ENCODE measurements at regions not wholly inside any gene's neighbourhood (a gene's known extent, or its start where the extent isn't known, plus 50 kb on each side); places are given as distances from the start of the nearest gene placed in this dataset.

- peaks cover 77% of the 10 kb centered on the region for H3K27me3 Mint-ChIP-seq
- no peaks in the 10 kb centered on the region for H3K36me3 Mint-ChIP-seq (ENCODE audit: low read depth)
- intact Hi-C loops (cut with micrococcal nuclease): no loop called here
- H3K9me3 Mint-ChIP-seq: no peaks in the 10 kb centered on the region
- H3K4me1 Mint-ChIP-seq (ENCODE audit: low read depth): no peaks in the 10 kb centered on the region
- H3K27ac Mint-ChIP-seq: no peak overlapping the region
- H3K4me3 Mint-ChIP-seq: no peak overlapping the region
These were observed 93.6 kb downstream of the TNFAIP2 start for GRCh38 chr14:103216857-103217256.

- Mint-ChIP-seq H3K27me3 (peaks cover 78% of the 10 kb centered on the region), H3K4me3 (no peak overlapping the region), H3K9me3 (no peaks in the 10 kb centered on the region), H3K36me3 (ENCODE audit: low read depth) (no peaks in the 10 kb centered on the region), H3K27ac (no peak overlapping the region), H3K4me1 (ENCODE audit: low read depth) (no peaks in the 10 kb centered on the region)
- intact Hi-C loops (cut with micrococcal nuclease): no loop called here
These were observed 94.3 kb downstream of the TNFAIP2 start for GRCh38 chr14:103217538-103217937.

- peaks cover 9% of the 10 kb centered on the region for H3K4me1 Mint-ChIP-seq (ENCODE audit: low read depth)
- H3K27ac Mint-ChIP-seq: no peak overlapping the region
- no peaks in the 10 kb centered on the region for H3K9me3 Mint-ChIP-seq
- no peaks in the 10 kb centered on the region for H3K36me3 Mint-ChIP-seq (ENCODE audit: low read depth)
- peaks cover 69% of the 10 kb centered on the region for H3K27me3 Mint-ChIP-seq
- intact Hi-C loops (cut with micrococcal nuclease): no loop called here
- no peak overlapping the region for H3K4me3 Mint-ChIP-seq
These were observed 97.1 kb downstream of the TNFAIP2 start for GRCh38 chr14:103220134-103220981.

GRCh38 chr14:103220982-103221641 is 97.9 kb downstream of the TNFAIP2 start:
- H3K4me1 Mint-ChIP-seq (ENCODE audit: low read depth): peaks cover 9% of the 10 kb centered on the region
- H3K27me3 Mint-ChIP-seq: peaks cover 65% of the 10 kb centered on the region
- H3K27ac Mint-ChIP-seq: no peak overlapping the region
- no peaks in the 10 kb centered on the region for H3K36me3 Mint-ChIP-seq (ENCODE audit: low read depth)
- H3K9me3 Mint-ChIP-seq: no peaks in the 10 kb centered on the region
- intact Hi-C loops (cut with micrococcal nuclease): no loop called here
- no peak overlapping the region for H3K4me3 Mint-ChIP-seq

- Mint-ChIP-seq H3K4me1 (ENCODE audit: low read depth) (peaks cover 9% of the 10 kb centered on the region), H3K4me3 (no peak overlapping the region), H3K27ac (no peak overlapping the region), H3K36me3 (ENCODE audit: low read depth) (no peaks in the 10 kb centered on the region), H3K9me3 (no peaks in the 10 kb centered on the region), H3K27me3 (peaks cover 64% of the 10 kb centered on the region)
- intact Hi-C loops (cut with micrococcal nuclease): no loop called here
These were observed 98.6 kb downstream of the TNFAIP2 start for GRCh38 chr14:103221781-103222358.

GRCh38 chr14:103223818-103224352 is 100.6 kb downstream of the TNFAIP2 start:
- Mint-ChIP-seq H3K4me3 (no peak overlapping the region), H3K9me3 (no peaks in the 10 kb centered on the region), H3K36me3 (ENCODE audit: low read depth) (no peaks in the 10 kb centered on the region), H3K27me3 (peaks cover 51% of the 10 kb centered on the region), H3K4me1 (ENCODE audit: low read depth) (peaks cover 9% of the 10 kb centered on the region), H3K27ac (no peak overlapping the region)
- intact Hi-C loops (cut with micrococcal nuclease): no loop called here

- Mint-ChIP-seq H3K36me3 (ENCODE audit: low read depth) (no peaks in the 10 kb centered on the region), H3K9me3 (no peaks in the 10 kb centered on the region), H3K4me3 (no peak overlapping the region), H3K27ac (no peak overlapping the region), H3K27me3 (peaks cover 40% of the 10 kb centered on the region), H3K4me1 (ENCODE audit: low read depth) (peaks cover 9% of the 10 kb centered on the region)
- intact Hi-C loops (cut with micrococcal nuclease): no loop called here
These were observed 101.8 kb downstream of the TNFAIP2 start for GRCh38 chr14:103225062-103225461.

GRCh38 chr14:103225476-103225875 is 102.2 kb downstream of the TNFAIP2 start:
- H3K4me3 Mint-ChIP-seq: no peak overlapping the region
- H3K27me3 Mint-ChIP-seq: peaks cover 41% of the 10 kb centered on the region
- H3K4me1 Mint-ChIP-seq (ENCODE audit: low read depth): peaks cover 9% of the 10 kb centered on the region
- no peak overlapping the region for H3K27ac Mint-ChIP-seq
- intact Hi-C loops (cut with micrococcal nuclease): no loop called here
- no peaks in the 10 kb centered on the region for H3K36me3 Mint-ChIP-seq (ENCODE audit: low read depth)
- no peaks in the 10 kb centered on the region for H3K9me3 Mint-ChIP-seq

GRCh38 chr14:103227094-103227768 is 104.0 kb downstream of the TNFAIP2 start:
- no peak overlapping the region for H3K27ac Mint-ChIP-seq
- no peaks in the 10 kb centered on the region for H3K36me3 Mint-ChIP-seq (ENCODE audit: low read depth)
- H3K9me3 Mint-ChIP-seq: no peaks in the 10 kb centered on the region
- H3K4me1 Mint-ChIP-seq (ENCODE audit: low read depth): peaks cover 9% of the 10 kb centered on the region
- peaks cover 27% of the 10 kb centered on the region for H3K27me3 Mint-ChIP-seq
- no peak overlapping the region for H3K4me3 Mint-ChIP-seq
- intact Hi-C loops (cut with micrococcal nuclease): no loop called here

GRCh38 chr14:103228076-103228806 is 105.0 kb downstream of the TNFAIP2 start:
- Mint-ChIP-seq H3K27me3 (peaks cover 29% of the 10 kb centered on the region), H3K4me1 (ENCODE audit: low read depth) (peaks cover 8% of the 10 kb centered on the region), H3K9me3 (no peaks in the 10 kb centered on the region), H3K27ac (no peak overlapping the region), H3K4me3 (no peak overlapping the region), H3K36me3 (ENCODE audit: low read depth) (no peaks in the 10 kb centered on the region)
- intact Hi-C loops (cut with micrococcal nuclease): no loop called here

- Mint-ChIP-seq H3K36me3 (ENCODE audit: low read depth) (no peaks in the 10 kb centered on the region), H3K4me3 (no peak overlapping the region)
- intact Hi-C loops (cut with micrococcal nuclease): no loop called here
These were observed 105.2 kb upstream of the EIF5 start for GRCh38 chr14:103228866-103229265.

GRCh38 chr14:103230021-103230420 is 104.0 kb upstream of the EIF5 start:
- intact Hi-C loops (cut with micrococcal nuclease): no loop called here
- Mint-ChIP-seq H3K4me1 (ENCODE audit: low read depth) (no peaks in the 10 kb centered on the region), H3K36me3 (ENCODE audit: low read depth) (no peaks in the 10 kb centered on the region), H3K27me3 (peaks cover 36% of the 10 kb centered on the region), H3K4me3 (no peak overlapping the region), H3K9me3 (no peaks in the 10 kb centered on the region), H3K27ac (no peak overlapping the region)

More at GRCh38 chr14:103228866-103229265, 105.2 kb upstream of the EIF5 start:
- peaks cover 34% of the 10 kb centered on the region for H3K27me3 Mint-ChIP-seq
- peaks cover 2% of the 10 kb centered on the region for H3K4me1 Mint-ChIP-seq (ENCODE audit: low read depth)
- H3K27ac Mint-ChIP-seq: no peak overlapping the region
- H3K9me3 Mint-ChIP-seq: no peaks in the 10 kb centered on the region

GRCh38 chr14:103230658-103231334 is 103.2 kb upstream of the EIF5 start:
- Mint-ChIP-seq H3K4me1 (ENCODE audit: low read depth) (no peaks in the 10 kb centered on the region), H3K27me3 (peaks cover 39% of the 10 kb centered on the region), H3K9me3 (no peaks in the 10 kb centered on the region), H3K27ac (no peak overlapping the region), H3K4me3 (no peak overlapping the region), H3K36me3 (ENCODE audit: low read depth) (no peaks in the 10 kb centered on the region)
- intact Hi-C loops (cut with micrococcal nuclease): no loop called here
